Peyer's patch (tissue), 4 donors: ENCODE measurements at regions not wholly inside any gene's neighbourhood (a gene's known extent, or its start where the extent isn't known, plus 50 kb on each side); places are given as distances from the start of the nearest gene placed in this dataset.

Experiments
- POLR2A ChIP-seq, 2 donors: fragments of 450-650 bp; IDR thresholded peaks; one replicate each; pipeline ENCODE4 v1.5.1; 2017; ENCODE audit warnings: antibody characterized with exemption in 2 of 2, mild to moderate bottlenecking in 2 of 2, moderate library complexity in 2 of 2
- TF ChIP-seq, protein P1 (sequence below), 6 experiments: fragments of 450-650 bp in 4 of 6; fragments of 200-600 bp in 2 of 6; sonication (generic) in 1 of 6; IDR thresholded peaks; one replicate each; pipeline ENCODE4 v1.5.1; 2017 to 2019; ENCODE audit warnings: antibody characterized with exemption in 6 of 6, mild to moderate bottlenecking in 3 of 6, moderate library complexity in 1 of 6

DNA sequence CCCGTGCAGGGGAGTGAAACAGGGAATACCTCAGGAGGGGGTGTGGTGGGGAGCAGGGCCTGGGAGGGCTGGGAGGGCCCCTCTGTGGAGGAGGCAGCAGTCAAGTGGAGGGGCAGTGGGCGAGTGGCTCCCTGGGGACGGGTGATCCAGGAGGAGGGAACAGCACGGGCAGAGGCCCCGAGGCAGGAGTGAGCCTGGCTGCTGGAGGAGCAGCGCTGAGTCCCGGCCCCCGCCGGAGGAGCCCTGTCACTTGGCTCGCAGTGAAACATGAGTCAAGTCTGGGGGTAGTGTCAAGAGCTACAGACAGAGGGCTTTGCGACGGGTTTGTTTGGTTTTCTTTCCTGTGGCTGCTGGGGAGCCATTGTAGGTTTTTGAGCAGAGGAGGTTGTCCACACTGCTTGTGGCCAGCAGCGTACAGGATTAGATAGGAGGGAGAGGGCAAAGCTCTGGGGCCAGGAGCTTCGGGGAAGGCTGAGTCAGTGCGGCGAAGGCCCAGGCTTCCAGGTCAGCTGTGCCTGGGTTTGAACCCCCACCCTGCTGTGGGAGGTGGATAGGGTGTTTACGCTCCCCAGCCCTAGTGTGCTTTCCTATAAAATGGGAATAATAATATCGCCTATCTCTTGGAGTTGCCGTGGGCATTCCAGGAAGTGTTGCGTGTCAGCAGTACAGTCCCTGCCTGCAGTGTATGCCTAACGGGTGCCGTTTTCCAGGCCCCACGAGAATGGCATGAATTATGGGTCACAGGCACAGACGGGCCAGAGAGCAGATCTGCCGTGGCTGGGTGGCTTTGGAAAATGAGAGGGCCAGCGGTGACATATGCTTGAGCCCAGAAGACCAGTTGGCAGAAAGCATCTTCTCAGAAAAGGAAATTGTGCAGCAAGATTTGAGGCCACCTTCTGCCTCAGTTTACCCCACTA, 115.9 kb upstream of the CIBAR2 start:
- TF ChIP-seq, protein P1, sequence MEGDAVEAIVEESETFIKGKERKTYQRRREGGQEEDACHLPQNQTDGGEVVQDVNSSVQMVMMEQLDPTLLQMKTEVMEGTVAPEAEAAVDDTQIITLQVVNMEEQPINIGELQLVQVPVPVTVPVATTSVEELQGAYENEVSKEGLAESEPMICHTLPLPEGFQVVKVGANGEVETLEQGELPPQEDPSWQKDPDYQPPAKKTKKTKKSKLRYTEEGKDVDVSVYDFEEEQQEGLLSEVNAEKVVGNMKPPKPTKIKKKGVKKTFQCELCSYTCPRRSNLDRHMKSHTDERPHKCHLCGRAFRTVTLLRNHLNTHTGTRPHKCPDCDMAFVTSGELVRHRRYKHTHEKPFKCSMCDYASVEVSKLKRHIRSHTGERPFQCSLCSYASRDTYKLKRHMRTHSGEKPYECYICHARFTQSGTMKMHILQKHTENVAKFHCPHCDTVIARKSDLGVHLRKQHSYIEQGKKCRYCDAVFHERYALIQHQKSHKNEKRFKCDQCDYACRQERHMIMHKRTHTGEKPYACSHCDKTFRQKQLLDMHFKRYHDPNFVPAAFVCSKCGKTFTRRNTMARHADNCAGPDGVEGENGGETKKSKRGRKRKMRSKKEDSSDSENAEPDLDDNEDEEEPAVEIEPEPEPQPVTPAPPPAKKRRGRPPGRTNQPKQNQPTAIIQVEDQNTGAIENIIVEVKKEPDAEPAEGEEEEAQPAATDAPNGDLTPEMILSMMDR (IDR thresholded peaks at IDR 0.05): no peak
- no peak for TF ChIP-seq POLR2A (IDR thresholded peaks at IDR 0.05)
